HFF-Myc (cell line): ENCODE measurements at regions not wholly inside any gene's neighbourhood (a gene's known extent, or its start where the extent isn't known, plus 50 kb on each side); places are given as distances from the start of the nearest gene placed in this dataset.

ENCODE experiments used
- DNase-seq: peaks from one replicate; pipeline ENCODE4 v3.0.0-alpha.2; 2011; ENCODE audit warnings: low read depth; ENCODE audit errors: extremely low read depth
- H3K4me3 ChIP-seq: replicated peaks from 2 replicates; pipeline ENCODE4 v1.5.1; 2011; ENCODE audit warnings: low read depth, mild to moderate bottlenecking, control low read depth, low read length
- CTCF ChIP-seq: IDR thresholded peaks from 2 replicates; pipeline ENCODE4 v1.5.1; 2012; ENCODE audit warnings: mild to moderate bottlenecking, low read depth, low read length, control low read depth; ENCODE audit errors: missing control alignments

- peak; percentile 38 for TF ChIP-seq CTCF
- no peak for DNase-seq
- H3K4me3 ChIP-seq = no peak overlapping the region
Measured at GRCh38 chr15:72835294-72835890, 51.8 kb upstream of the ADPGK start.

GRCh38 chr15:72833561-72833960 is 50.0 kb upstream of the ADPGK start:
- no peak for TF ChIP-seq CTCF
- DNase-seq = no peak
- H3K4me3 ChIP-seq = no peak overlapping the region
